IMR-90 (cell line): ENCODE measurements at regions not wholly inside any gene's neighbourhood (a gene's known extent, or its start where the extent isn't known, plus 50 kb on each side); places are given as distances from the start of the nearest gene placed in this dataset.

Experiments
- ATAC-seq: fragments of 200-7000 bp; cut with Tn5 transposase; 2 replicates; pipeline ENCODE4 v1.9.1; 2020; ENCODE audit warnings: low read depth, mild to moderate bottlenecking, moderate library complexity
- BruUV-seq: library from RNA; stranded (reverse); fragments of 400-500 nt; replicated peaks from 2 replicates; lab custom pipeline; 2021; lab: Mats Ljungman, UMichigan
- CTCF ChIA-PET: fragments of 300-600 bp; formaldehyde crosslinking; extraction: SDS; loops from one replicate; lab custom pipeline; 2021; ENCODE audit warnings: antibody characterized with exemption; lab: Yijun Ruan, JAX
- POLR2A ChIA-PET: fragments of 300-600 bp; sonication (Branson Sonifier 250); formaldehyde crosslinking; loops from one replicate; lab custom pipeline; 2022; ENCODE audit warnings: antibody characterized with exemption; ENCODE audit not compliant: unreplicated experiment; lab: Charles Lee
- DNase-seq: peaks from one replicate; pipeline ENCODE4 v3.0.0; 2013
- H2AFZ ChIP-seq: replicated peaks from 2 replicates; pipeline ENCODE3; 2013; ENCODE audit warnings: low read length, mild to moderate bottlenecking; ENCODE audit not compliant: poor library complexity
- H2AK5ac ChIP-seq: 2 replicates; pipeline ENCODE4 v1.6.1; 2013; ENCODE audit warnings: low read depth, low read length, inconsistent platforms
- H2AK9ac ChIP-seq: replicated peaks from 2 replicates; pipeline ENCODE3; 2013; ENCODE audit warnings: mild to moderate bottlenecking, low read depth, low read length, moderate library complexity; ENCODE audit not compliant: poor library complexity
- H2BK120ac ChIP-seq: 2 replicates; pipeline ENCODE4 v1.6.1; 2013; ENCODE audit warnings: low read depth, low read length, inconsistent platforms
- H2BK15ac ChIP-seq: 3 replicates; pipeline ENCODE4 v1.6.1; 2013; ENCODE audit warnings: low read depth, low read length, inconsistent platforms
- H2BK20ac ChIP-seq: 2 replicates; pipeline ENCODE4 v1.6.1; 2013; ENCODE audit warnings: low read depth, mild to moderate bottlenecking, inconsistent platforms, low read length, moderate library complexity
- H2BK5ac ChIP-seq: 2 replicates; pipeline ENCODE4 v1.6.1; 2013; ENCODE audit warnings: mild to moderate bottlenecking, low read depth, low read length, inconsistent platforms; ENCODE audit not compliant: poor library complexity, severe bottlenecking
- H3K14ac ChIP-seq: replicated peaks from 2 replicates; pipeline ENCODE4 v1.6.1; 2013; ENCODE audit warnings: low read depth, low read length, inconsistent platforms
- H3K18ac ChIP-seq: 2 replicates; pipeline ENCODE4 v1.6.1; 2013; ENCODE audit warnings: low read depth, low read length, control low read depth
- H3K23ac ChIP-seq: 2 replicates; pipeline ENCODE4 v1.6.1; 2013; ENCODE audit warnings: low read depth, low read length, inconsistent platforms
- H3K27ac ChIP-seq: 2 replicates; pipeline ENCODE4 v1.5.1; 2013; ENCODE audit warnings: mild to moderate bottlenecking, control low read depth, low read length; ENCODE audit not compliant: insufficient read depth
- H3K27me3 ChIP-seq: 2 replicates; pipeline ENCODE4 v1.6.1; 2013; ENCODE audit warnings: low read length; ENCODE audit not compliant: control insufficient read depth, insufficient read depth
- H3K36me3 ChIP-seq: 2 replicates; pipeline ENCODE4 v1.6.1; 2013; ENCODE audit warnings: low read length, mixed read lengths; ENCODE audit not compliant: control insufficient read depth, insufficient read depth
- H3K4ac ChIP-seq: 2 replicates; pipeline ENCODE4 v1.6.1; 2013; ENCODE audit warnings: low read depth, low read length, inconsistent platforms
- H3K4me1 ChIP-seq: 2 replicates; pipeline ENCODE4 v1.6.1; 2013; ENCODE audit warnings: low read length, mixed read lengths; ENCODE audit not compliant: control insufficient read depth, insufficient read depth
- H3K4me2 ChIP-seq: 2 replicates; pipeline ENCODE4 v1.6.1; 2013; ENCODE audit warnings: low read depth, mild to moderate bottlenecking, control low read depth, low read length, moderate library complexity
- H3K4me3 ChIP-seq: 2 replicates; pipeline ENCODE4 v1.5.1; 2013; ENCODE audit warnings: low read depth, mild to moderate bottlenecking, control low read depth, low read length, moderate library complexity; ENCODE audit not compliant: insufficient read depth
- H3K56ac ChIP-seq: 2 replicates; pipeline ENCODE4 v1.6.1; 2013; ENCODE audit warnings: low read length, inconsistent platforms; ENCODE audit not compliant: insufficient read depth; ENCODE audit errors: extremely low read depth
- H3K79me1 ChIP-seq, 2 experiments: 2 replicates each; pipeline ENCODE4 v1.6.1; 2013; ENCODE audit warnings: low read length in 2 of 2, inconsistent platforms in 1 of 2, low read depth in 1 of 2
- H3K9ac ChIP-seq: 2 replicates; pipeline ENCODE4 v1.6.1; 2013; ENCODE audit warnings: low read depth, low read length, control low read depth
- H3K9me1 ChIP-seq: 2 replicates; pipeline ENCODE4 v1.6.1; 2013; ENCODE audit warnings: low read length, inconsistent platforms; ENCODE audit not compliant: insufficient read depth
- H3K9me3 ChIP-seq: 2 replicates; pipeline ENCODE4 v1.6.1; 2013; ENCODE audit warnings: low read length; ENCODE audit not compliant: control insufficient read depth, insufficient read depth
- H4K20me1 ChIP-seq: 2 replicates; pipeline ENCODE4 v1.6.1; 2013; ENCODE audit warnings: low read length, inconsistent platforms; ENCODE audit not compliant: insufficient read depth
- H4K5ac ChIP-seq: 2 replicates; pipeline ENCODE4 v1.6.1; 2013; ENCODE audit warnings: mild to moderate bottlenecking, low read depth, low read length, control low read depth
- H4K8ac ChIP-seq, 2 experiments: 2 replicates each; pipeline ENCODE4 v1.6.1; 2013; ENCODE audit warnings: low read depth in 2 of 2, low read length in 2 of 2, control low read depth in 1 of 2, inconsistent platforms in 1 of 2
- H4K91ac ChIP-seq: 2 replicates; pipeline ENCODE4 v1.6.1; 2013; ENCODE audit warnings: low read depth, low read length, inconsistent platforms; ENCODE audit not compliant: insufficient read depth
- BHLHE40 ChIP-seq: fragments of 150-350 bp; IDR thresholded peaks from 2 replicates; pipeline ENCODE4 v1.6.1; 2016; ENCODE audit warnings: mild to moderate bottlenecking, low read depth, low read length
- CEBPB ChIP-seq: IDR thresholded peaks from 2 replicates; pipeline ENCODE4 v1.6.1; 2012; ENCODE audit warnings: low read depth, low read length, improper control_type of control experiment
- CHD1 ChIP-seq: IDR thresholded peaks from 2 replicates; pipeline ENCODE4 v1.6.1; 2012; ENCODE audit warnings: low read depth, low read length, improper control_type of control experiment
- FOS ChIP-seq: fragments of 150-350 bp; IDR thresholded peaks from 2 replicates; pipeline ENCODE4 v1.6.1; 2016; ENCODE audit warnings: low read depth, low read length
- MAFK ChIP-seq: IDR thresholded peaks from 2 replicates; pipeline ENCODE4 v1.6.1; 2012; ENCODE audit warnings: low read depth, low read length, improper control_type of control experiment
- MAZ ChIP-seq: IDR thresholded peaks from 2 replicates; pipeline ENCODE4 v1.6.1; 2012; ENCODE audit warnings: low read depth, mild to moderate bottlenecking, low read length, improper control_type of control experiment, moderate library complexity, borderline replicate concordance
- MXI1 ChIP-seq: IDR thresholded peaks from 2 replicates; pipeline ENCODE4 v1.6.1; 2012; ENCODE audit warnings: low read depth, mild to moderate bottlenecking, low read length, moderate library complexity, borderline replicate concordance
- NFE2L2 ChIP-seq: fragments of 150-350 bp; IDR thresholded peaks from 2 replicates; pipeline ENCODE4 v1.6.1; 2016; ENCODE audit warnings: low read depth, mild to moderate bottlenecking, low read length
- POLR2A ChIP-seq: IDR thresholded peaks from 2 replicates; pipeline ENCODE4 v1.6.1; 2012; ENCODE audit warnings: mild to moderate bottlenecking, low read depth, low read length
- RAD21 ChIP-seq: IDR thresholded peaks from 2 replicates; pipeline ENCODE4 v1.6.1; 2012; ENCODE audit warnings: low read length, improper control_type of control experiment
- RCOR1 ChIP-seq: IDR thresholded peaks from 2 replicates; pipeline ENCODE4 v1.6.1; 2012; ENCODE audit warnings: mild to moderate bottlenecking, low read length, improper control_type of control experiment; ENCODE audit not compliant: insufficient replicate concordance
- RFX5 ChIP-seq: IDR thresholded peaks from 2 replicates; pipeline ENCODE4 v1.8.0; 2012; ENCODE audit warnings: low read depth, mild to moderate bottlenecking, low read length, moderate library complexity
- SMC3 ChIP-seq: fragments of 150-350 bp; IDR thresholded peaks from 2 replicates; pipeline ENCODE4 v1.6.1; 2016; ENCODE audit warnings: low read depth, mild to moderate bottlenecking, antibody characterized with exemption, low read length, moderate library complexity
- WGBS, 2 experiments: methylation state at CpG; one replicate each; pipeline versions ENCODE4 v1.1.5 to v1.1.7; 2013; ENCODE audit warnings: missing lambda C conversion rate in 2 of 2; ENCODE audit not compliant: insufficient read length in 1 of 2; ENCODE audit errors: extremely low coverage in 2 of 2; 5-methylcytosine and 5-hydroxymethylcytosine counted together
- dilution Hi-C: fragments of 300-500 bp; cut with HindIII; formaldehyde crosslinking; loops from one replicate; pipeline ENCODE4 v1.14.3; 2018; ENCODE audit warnings: low sequenced_read_pairs; ENCODE audit not compliant: unreplicated experiment
- in situ Hi-C: fragments of 300-500 bp; cut with MboI; formaldehyde crosslinking; loops from 3 replicates; pipeline ENCODE4 v1.14.3; 2019; ENCODE audit warnings: low sequenced_read_pairs, inconsistent platforms, mixed read lengths
- intact Hi-C: fragments of 100-400 bp; cut with micrococcal nuclease; formaldehyde crosslinking; loops from 2 replicates; pipeline ENCODE4 v1.10.0; 2022
- TF ChIP-seq, protein P1 (sequence below): fragments of 150-350 bp; IDR thresholded peaks from 2 replicates; pipeline ENCODE4 v1.6.1; 2017; ENCODE audit warnings: mild to moderate bottlenecking, antibody characterized with exemption, low read length, low read depth
- TF ChIP-seq, protein P2 (sequence below): conservative IDR thresholded peaks from 2 replicates; pipeline ENCODE4 v1.5.1; 2012; ENCODE audit warnings: mild to moderate bottlenecking, low read depth, low read length, improper control_type of control experiment
- TF ChIP-seq, protein P3 (sequence below): fragments of 150-350 bp; IDR thresholded peaks from 2 replicates; pipeline ENCODE4 v1.6.1; 2016; ENCODE audit warnings: low read depth, mild to moderate bottlenecking, low read length, moderate library complexity, borderline replicate concordance

DNA sequence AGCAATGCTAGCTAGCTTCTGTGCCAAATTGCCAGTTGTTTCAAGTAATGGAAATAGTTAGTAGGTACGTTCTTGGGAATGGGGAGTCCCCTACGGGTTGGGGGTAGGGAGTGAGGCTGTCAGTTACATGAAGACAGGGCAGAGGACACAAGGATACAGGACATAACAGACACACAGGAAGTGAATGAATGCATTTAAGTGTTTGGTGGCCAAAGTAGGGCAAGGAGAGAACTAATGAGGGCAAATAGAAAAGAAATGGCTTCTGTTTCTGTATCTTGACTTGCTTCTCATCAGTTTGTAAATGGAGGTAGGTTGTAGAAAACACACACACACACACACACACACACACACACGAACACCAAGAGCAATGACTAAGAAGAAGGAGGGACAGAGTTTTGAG is 142.2 kb downstream of the S1PR1 start:
- Histone ChIP-seq H4K5ac (no peak overlapping the region), H3K4ac (no peak overlapping the region), H3K27ac (no peak overlapping the region), H3K27me3 (peaks cover 8% of the 10 kb centered on the region), H3K14ac (no peak overlapping the region), H3K18ac (no peak overlapping the region), H4K91ac (no peak overlapping the region), H4K20me1 (no peaks in the 10 kb centered on the region), H2AFZ (no peak overlapping the region), H2AK5ac (no peak overlapping the region), H3K9me3 (no peaks in the 10 kb centered on the region), H2AK9ac (no peak overlapping the region), H3K23ac (no peak overlapping the region), H3K4me2 (no peak overlapping the region), H3K9ac (no peak overlapping the region), H3K4me1 (no peaks in the 10 kb centered on the region), H2BK120ac (no peak overlapping the region), H4K8ac (no peak overlapping the region), H3K56ac (no peak overlapping the region), H3K36me3 (no peaks in the 10 kb centered on the region), H2BK5ac (no peak overlapping the region), H2BK20ac (no peak overlapping the region), H3K9me1 (no peaks in the 10 kb centered on the region), H3K4me3 (no peak overlapping the region), H2BK15ac (no peak overlapping the region), H3K79me1 (no peaks in the 10 kb centered on the region)
- no TSS peak for BruUV-seq
- ATAC-seq (no peak), DNase-seq (no peak)
- intact Hi-C loops: no loop called here
- POLR2A ChIA-PET: no interaction called here
- CTCF ChIA-PET: no interaction called here
- in situ Hi-C loops: no loop called here
- 63% methylated on average over 2 of the region's 3 CpGs; no CpG with 5 or more reads in 1 of the 2 experiments for WGBS, 2 experiments
- dilution Hi-C loops: no loop called here
- TF ChIP-seq CEBPB (no peak), RAD21 (no peak), BHLHE40 (no peak), POLR2A (no peak), RFX5 (no peak), FOS (no peak), RCOR1 (no peak), CHD1 (no peak), SMC3 (no peak), MAZ (no peak), NFE2L2 (no peak), MAFK (no peak), MXI1 (no peak)
- TF ChIP-seq, protein P1, sequence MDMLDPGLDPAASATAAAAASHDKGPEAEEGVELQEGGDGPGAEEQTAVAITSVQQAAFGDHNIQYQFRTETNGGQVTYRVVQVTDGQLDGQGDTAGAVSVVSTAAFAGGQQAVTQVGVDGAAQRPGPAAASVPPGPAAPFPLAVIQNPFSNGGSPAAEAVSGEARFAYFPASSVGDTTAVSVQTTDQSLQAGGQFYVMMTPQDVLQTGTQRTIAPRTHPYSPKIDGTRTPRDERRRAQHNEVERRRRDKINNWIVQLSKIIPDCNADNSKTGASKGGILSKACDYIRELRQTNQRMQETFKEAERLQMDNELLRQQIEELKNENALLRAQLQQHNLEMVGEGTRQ: no peak
- TF ChIP-seq, protein P2, sequence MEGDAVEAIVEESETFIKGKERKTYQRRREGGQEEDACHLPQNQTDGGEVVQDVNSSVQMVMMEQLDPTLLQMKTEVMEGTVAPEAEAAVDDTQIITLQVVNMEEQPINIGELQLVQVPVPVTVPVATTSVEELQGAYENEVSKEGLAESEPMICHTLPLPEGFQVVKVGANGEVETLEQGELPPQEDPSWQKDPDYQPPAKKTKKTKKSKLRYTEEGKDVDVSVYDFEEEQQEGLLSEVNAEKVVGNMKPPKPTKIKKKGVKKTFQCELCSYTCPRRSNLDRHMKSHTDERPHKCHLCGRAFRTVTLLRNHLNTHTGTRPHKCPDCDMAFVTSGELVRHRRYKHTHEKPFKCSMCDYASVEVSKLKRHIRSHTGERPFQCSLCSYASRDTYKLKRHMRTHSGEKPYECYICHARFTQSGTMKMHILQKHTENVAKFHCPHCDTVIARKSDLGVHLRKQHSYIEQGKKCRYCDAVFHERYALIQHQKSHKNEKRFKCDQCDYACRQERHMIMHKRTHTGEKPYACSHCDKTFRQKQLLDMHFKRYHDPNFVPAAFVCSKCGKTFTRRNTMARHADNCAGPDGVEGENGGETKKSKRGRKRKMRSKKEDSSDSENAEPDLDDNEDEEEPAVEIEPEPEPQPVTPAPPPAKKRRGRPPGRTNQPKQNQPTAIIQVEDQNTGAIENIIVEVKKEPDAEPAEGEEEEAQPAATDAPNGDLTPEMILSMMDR: no peak
- TF ChIP-seq, protein P3, sequence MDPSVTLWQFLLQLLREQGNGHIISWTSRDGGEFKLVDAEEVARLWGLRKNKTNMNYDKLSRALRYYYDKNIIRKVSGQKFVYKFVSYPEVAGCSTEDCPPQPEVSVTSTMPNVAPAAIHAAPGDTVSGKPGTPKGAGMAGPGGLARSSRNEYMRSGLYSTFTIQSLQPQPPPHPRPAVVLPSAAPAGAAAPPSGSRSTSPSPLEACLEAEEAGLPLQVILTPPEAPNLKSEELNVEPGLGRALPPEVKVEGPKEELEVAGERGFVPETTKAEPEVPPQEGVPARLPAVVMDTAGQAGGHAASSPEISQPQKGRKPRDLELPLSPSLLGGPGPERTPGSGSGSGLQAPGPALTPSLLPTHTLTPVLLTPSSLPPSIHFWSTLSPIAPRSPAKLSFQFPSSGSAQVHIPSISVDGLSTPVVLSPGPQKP: no peak
